HepG2 (cell line): ENCODE measurements at regions not wholly inside any gene's neighbourhood (a gene's known extent, or its start where the extent isn't known, plus 50 kb on each side); places are given as distances from the start of the nearest gene placed in this dataset.

Experiments
- ATAC-seq: fragments of 200-7000 bp; cut with Tn5 transposase; 3 replicates; pipeline ENCODE4 v1.9.1; 2020; ENCODE audit warnings: mild to moderate bottlenecking, moderate library complexity
- BruUV-seq: library from RNA; stranded (reverse); fragments of 400-500 nt; replicated peaks from 2 replicates; lab custom pipeline; 2021; lab: Mats Ljungman, UMichigan
- CTCF ChIA-PET: fragments of 300-600 bp; formaldehyde crosslinking; extraction: SDS; loops from one replicate; lab custom pipeline; 2021; ENCODE audit warnings: low total read pairs, inconsistent platforms, low intra/inter-chr PET ratio; lab: Yijun Ruan, JAX
- POLR2A ChIA-PET: fragments of 350-600 bp; sonication (Branson Sonifier 250); formaldehyde crosslinking; loops from one replicate; lab custom pipeline; 2020; ENCODE audit warnings: antibody characterized with exemption, inconsistent platforms; lab: Yijun Ruan, JAX
- DNase-seq: peaks from one replicate; pipeline ENCODE4 v3.0.0-alpha.2; 2015; ENCODE audit warnings: low spot score
- FAIRE-seq: peaks from 3 replicates; lab custom pipeline; 2011; peaks lifted over from hg19 to GRCh38; lab: Jason Lieb, UNC
- H2AFZ ChIP-seq: one replicate; pipeline ENCODE4 v1.6.1; 2011; ENCODE audit warnings: low read length, inconsistent platforms
- H3K27ac ChIP-seq: fragments of 300-600 bp; 3 replicates; pipeline ENCODE4 v1.8.0; 2011; ENCODE audit warnings: mixed run types, mild to moderate bottlenecking, mixed read lengths, low read length, inconsistent platforms; ENCODE audit not compliant: insufficient read depth; ENCODE audit errors: extremely low read length
- H3K27me3 ChIP-seq, 2 experiments: fragments of 200-600 bp in 1 of 2; 2 replicates in 1 of 2; 3 replicates in 1 of 2; pipeline versions ENCODE4 v1.6.0 to v1.8.0; 2011; ENCODE audit warnings: low read length in 2 of 2, mild to moderate bottlenecking in 2 of 2, moderate library complexity in 2 of 2, inconsistent platforms in 1 of 2; ENCODE audit not compliant: insufficient read depth in 2 of 2, control insufficient read depth in 1 of 2
- H3K36me3 ChIP-seq, 2 experiments: fragments of 200-600 bp in 1 of 2; replicated peaks in 1 of 2; 2 replicates in 1 of 2; 3 replicates in 1 of 2; pipeline versions ENCODE4 v1.5.1 to v1.8.0; 2011; ENCODE audit warnings: low read length in 2 of 2, inconsistent platforms in 1 of 2; ENCODE audit not compliant: insufficient read depth in 2 of 2, control insufficient read depth in 1 of 2
- H3K4me1 ChIP-seq: 2 replicates; pipeline ENCODE4 v1.5.1; 2012; ENCODE audit warnings: low read length, inconsistent platforms; ENCODE audit not compliant: insufficient read depth
- H3K4me2 ChIP-seq: 2 replicates; pipeline ENCODE4 v1.6.0; 2011; ENCODE audit warnings: low read depth, low read length, inconsistent platforms
- H3K4me3 ChIP-seq, 3 experiments: fragments of 200-600 bp in 1 of 3; sonication (generic), shearing (Covaris generic) in 1 of 3; replicated peaks in 1 of 3; 2 replicates each; pipeline ENCODE4 v1.5.1; 2011 to 2016; ENCODE audit warnings: low read length in 3 of 3, inconsistent platforms in 2 of 3, low read depth in 2 of 3, mild to moderate bottlenecking in 2 of 3, control low read depth in 1 of 3, mixed read lengths in 1 of 3; ENCODE audit not compliant: insufficient read depth in 1 of 3
- H3K79me2 ChIP-seq: one replicate; pipeline ENCODE4 v1.6.1; 2011; ENCODE audit warnings: low read length, inconsistent platforms; ENCODE audit not compliant: insufficient read depth
- H3K9ac ChIP-seq: 2 replicates; pipeline ENCODE4 v1.6.0; 2011; ENCODE audit warnings: mild to moderate bottlenecking, low read depth, low read length, inconsistent platforms; ENCODE audit not compliant: insufficient read depth
- H3K9me3 ChIP-seq: 2 replicates; pipeline ENCODE4 v1.5.1; 2012; ENCODE audit warnings: mild to moderate bottlenecking, low read length
- H4K20me1 ChIP-seq: 2 replicates; pipeline ENCODE4 v1.6.0; 2011; ENCODE audit warnings: inconsistent platforms, mild to moderate bottlenecking, low read length, moderate library complexity; ENCODE audit not compliant: insufficient read depth
- CHD4 ChIP-seq: fragments of 200-600 bp; sonication (generic); IDR thresholded peaks from 2 replicates; pipeline ENCODE4 v1.7.0; 2017; ENCODE audit warnings: mild to moderate bottlenecking, low read length, borderline replicate concordance
- FOXC1 ChIP-seq: sonication (generic); formaldehyde crosslinking; IDR thresholded peaks from 2 replicates; pipeline ENCODE4 v1.8.0; 2022; ENCODE audit warnings: mild to moderate bottlenecking, missing genetic modification reagents, borderline replicate concordance
- HMG20B ChIP-seq: conservative IDR thresholded peaks from 2 replicates; pipeline ENCODE4 v1.6.1; 2016; ENCODE audit warnings: missing genetic modification reagents, missing compliant biosample characterization
- HNRNPUL1 ChIP-seq: fragments of 200-400 bp; formaldehyde crosslinking; IDR thresholded peaks from 2 replicates; pipeline ENCODE4 v1.6.1; 2017; ENCODE audit warnings: low read depth, mild to moderate bottlenecking, low read length, moderate library complexity
- ONECUT2 ChIP-seq: sonication (generic); formaldehyde crosslinking; IDR thresholded peaks from 2 replicates; pipeline ENCODE4 v1.4.0; 2020; ENCODE audit warnings: missing genetic modification reagents
- SP140L ChIP-seq: sonication (generic); formaldehyde crosslinking; IDR thresholded peaks from 2 replicates; pipeline ENCODE4 v1.4.0; 2020; ENCODE audit warnings: missing genetic modification reagents, borderline replicate concordance
- ZFY ChIP-seq: sonication (generic); formaldehyde crosslinking; IDR thresholded peaks from 2 replicates; pipeline ENCODE4 v1.4.0; 2020; ENCODE audit warnings: missing genetic modification reagents
- ZNF136 ChIP-seq: sonication (generic); formaldehyde crosslinking; IDR thresholded peaks from 2 replicates; pipeline ENCODE4 v1.8.1; 2022; ENCODE audit warnings: low read depth, mild to moderate bottlenecking, moderate library complexity, missing genetic modification reagents
- ZNF451 ChIP-seq: sonication (generic); formaldehyde crosslinking; IDR thresholded peaks from 2 replicates; pipeline ENCODE4 v1.5.0; 2020; ENCODE audit warnings: mild to moderate bottlenecking, missing genetic modification reagents
- ZNF546 ChIP-seq: sonication (generic); formaldehyde crosslinking; conservative IDR thresholded peaks from 2 replicates; pipeline ENCODE4 v1.8.1; 2023; ENCODE audit warnings: mild to moderate bottlenecking, missing genetic modification reagents
- ZNF556 ChIP-seq: sonication (generic); formaldehyde crosslinking; IDR thresholded peaks from 2 replicates; pipeline ENCODE4 v1.4.0; 2020; ENCODE audit warnings: mild to moderate bottlenecking, missing genetic modification reagents, borderline replicate concordance
- ZNF607 ChIP-seq: sonication (generic); formaldehyde crosslinking; IDR thresholded peaks from 2 replicates; pipeline ENCODE4 v1.5.1; 2020; ENCODE audit warnings: missing genetic modification reagents, mild to moderate bottlenecking, borderline replicate concordance
- WGBS: methylation state at CpG from one replicate; pipeline ENCODE4 v1.1.6; 2017; ENCODE audit warnings: low lambda C conversion rate; 5-methylcytosine and 5-hydroxymethylcytosine counted together
- in situ Hi-C: cut with HindIII; loops from 2 replicates; pipeline ENCODE4 v1.10.0; 2017; ENCODE audit warnings: low pct_unique_long_range_greater_than_20kb; ENCODE audit not compliant: extremely low pct_ligation_motif_present
- intact Hi-C: fragments of 100-400 bp; cut with micrococcal nuclease; formaldehyde crosslinking; loops from one replicate; pipeline ENCODE4 v1.10.0; 2022; ENCODE audit not compliant: unreplicated experiment
- TF ChIP-seq, protein P1 (sequence below): sonication (generic); formaldehyde crosslinking; IDR thresholded peaks from 2 replicates; pipeline ENCODE4 v1.5.0; 2020; ENCODE audit warnings: mild to moderate bottlenecking, missing genetic modification reagents
- TF ChIP-seq, protein P2 (sequence below): sonication (generic); formaldehyde crosslinking; IDR thresholded peaks from 2 replicates; pipeline ENCODE4 v1.4.0; 2020; ENCODE audit warnings: mild to moderate bottlenecking, missing genetic modification reagents
- TF ChIP-seq, protein P3 (sequence below): sonication (generic); formaldehyde crosslinking; IDR thresholded peaks from 2 replicates; pipeline ENCODE4 v1.5.0; 2020; ENCODE audit warnings: missing genetic modification reagents, mild to moderate bottlenecking, borderline replicate concordance
- TF ChIP-seq, protein P4 (sequence below): sonication (generic); formaldehyde crosslinking; IDR thresholded peaks from 2 replicates; pipeline ENCODE4 v1.4.0; 2020; ENCODE audit warnings: missing genetic modification reagents
- TF ChIP-seq, protein P5 (sequence below): sonication (generic); formaldehyde crosslinking; IDR thresholded peaks from 2 replicates; pipeline ENCODE4 v1.5.1; 2020; ENCODE audit warnings: mild to moderate bottlenecking, missing genetic modification reagents, moderate library complexity

DNA sequence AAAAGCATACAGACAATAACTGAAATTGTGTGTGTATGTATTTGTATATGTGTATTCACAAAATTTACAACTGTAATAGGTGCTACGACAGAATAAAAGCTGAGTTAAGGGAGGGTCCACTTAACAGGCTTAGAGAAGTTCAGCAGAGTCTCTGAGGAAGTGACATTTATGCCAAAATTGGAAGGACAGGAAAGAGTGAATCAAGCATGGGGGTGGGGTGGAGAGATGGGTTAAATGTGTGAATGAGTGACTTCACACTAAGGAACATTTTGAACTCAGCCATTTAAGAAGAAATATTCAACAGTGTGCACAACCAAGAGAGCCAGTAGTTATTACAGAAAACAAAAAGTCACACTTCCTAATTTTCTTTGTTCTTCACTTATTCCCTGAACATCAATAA lies 53.8 kb upstream of the RGS1 start:
- Histone ChIP-seq H3K9ac (no peak overlapping the region), H3K9me3 (no peaks in the 10 kb centered on the region), H3K79me2 (no peaks in the 10 kb centered on the region), H3K36me3 (no peaks in the 10 kb centered on the region), H3K4me2 (no peak overlapping the region), H3K27me3 (no peaks in the 10 kb centered on the region), H2AFZ (no peak overlapping the region), H3K4me1 (no peaks in the 10 kb centered on the region), H3K4me3 (no peak overlapping the region), H3K27ac (no peak overlapping the region), H4K20me1 (no peaks in the 10 kb centered on the region)
- BruUV-seq = no TSS peak
- ATAC-seq = no peak
- no peak for DNase-seq
- FAIRE-seq = no peak
- intact Hi-C loops = no loop called here
- CTCF ChIA-PET = no interaction called here
- POLR2A ChIA-PET = no interaction called here
- WGBS = 6% methylated on average over 1 of the region's 1 CpG
- in situ Hi-C loops = no loop called here
- no peak for TF ChIP-seq ZNF136 (CRISPR knock-in tag)
- TF ChIP-seq SP140L = no peak
- TF ChIP-seq, protein P1, sequence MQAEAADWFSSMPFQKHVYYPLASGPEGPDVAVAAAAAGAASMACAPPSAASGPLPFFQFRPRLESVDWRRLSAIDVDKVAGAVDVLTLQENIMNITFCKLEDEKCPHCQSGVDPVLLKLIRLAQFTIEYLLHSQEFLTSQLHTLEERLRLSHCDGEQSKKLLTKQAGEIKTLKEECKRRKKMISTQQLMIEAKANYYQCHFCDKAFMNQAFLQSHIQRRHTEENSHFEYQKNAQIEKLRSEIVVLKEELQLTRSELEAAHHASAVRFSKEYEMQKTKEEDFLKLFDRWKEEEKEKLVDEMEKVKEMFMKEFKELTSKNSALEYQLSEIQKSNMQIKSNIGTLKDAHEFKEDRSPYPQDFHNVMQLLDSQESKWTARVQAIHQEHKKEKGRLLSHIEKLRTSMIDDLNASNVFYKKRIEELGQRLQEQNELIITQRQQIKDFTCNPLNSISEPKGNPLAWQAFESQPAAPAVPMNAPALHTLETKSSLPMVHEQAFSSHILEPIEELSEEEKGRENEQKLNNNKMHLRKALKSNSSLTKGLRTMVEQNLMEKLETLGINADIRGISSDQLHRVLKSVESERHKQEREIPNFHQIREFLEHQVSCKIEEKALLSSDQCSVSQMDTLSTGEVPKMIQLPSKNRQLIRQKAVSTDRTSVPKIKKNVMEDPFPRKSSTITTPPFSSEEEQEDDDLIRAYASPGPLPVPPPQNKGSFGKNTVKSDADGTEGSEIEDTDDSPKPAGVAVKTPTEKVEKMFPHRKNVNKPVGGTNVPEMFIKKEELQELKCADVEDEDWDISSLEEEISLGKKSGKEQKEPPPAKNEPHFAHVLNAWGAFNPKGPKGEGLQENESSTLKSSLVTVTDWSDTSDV (CRISPR knock-in tag) = no peak
- TF ChIP-seq ZNF556 = no peak
- no peak for TF ChIP-seq HNRNPUL1
- no peak for TF ChIP-seq CHD4
- no peak for TF ChIP-seq ZNF546 (CRISPR knock-in tag)
- TF ChIP-seq, protein P2, sequence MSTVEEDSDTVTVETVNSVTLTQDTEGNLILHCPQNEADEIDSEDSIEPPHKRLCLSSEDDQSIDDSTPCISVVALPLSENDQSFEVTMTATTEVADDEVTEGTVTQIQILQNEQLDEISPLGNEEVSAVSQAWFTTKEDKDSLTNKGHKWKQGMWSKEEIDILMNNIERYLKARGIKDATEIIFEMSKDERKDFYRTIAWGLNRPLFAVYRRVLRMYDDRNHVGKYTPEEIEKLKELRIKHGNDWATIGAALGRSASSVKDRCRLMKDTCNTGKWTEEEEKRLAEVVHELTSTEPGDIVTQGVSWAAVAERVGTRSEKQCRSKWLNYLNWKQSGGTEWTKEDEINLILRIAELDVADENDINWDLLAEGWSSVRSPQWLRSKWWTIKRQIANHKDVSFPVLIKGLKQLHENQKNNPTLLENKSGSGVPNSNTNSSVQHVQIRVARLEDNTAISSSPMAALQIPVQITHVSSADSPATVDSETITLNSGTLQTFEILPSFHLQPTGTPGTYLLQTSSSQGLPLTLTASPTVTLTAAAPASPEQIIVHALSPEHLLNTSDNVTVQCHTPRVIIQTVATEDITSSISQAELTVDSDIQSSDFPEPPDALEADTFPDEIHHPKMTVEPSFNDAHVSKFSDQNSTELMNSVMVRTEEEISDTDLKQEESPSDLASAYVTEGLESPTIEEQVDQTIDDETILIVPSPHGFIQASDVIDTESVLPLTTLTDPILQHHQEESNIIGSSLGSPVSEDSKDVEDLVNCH (CRISPR knock-in tag) = no peak
- no peak for TF ChIP-seq ONECUT2
- no peak for TF ChIP-seq ZNF607 (CRISPR knock-in tag)
- no peak for TF ChIP-seq ZFY (CRISPR knock-in tag)
- no peak for TF ChIP-seq ZNF451 (CRISPR knock-in tag)
- TF ChIP-seq FOXC1 = no peak
- TF ChIP-seq, protein P3, sequence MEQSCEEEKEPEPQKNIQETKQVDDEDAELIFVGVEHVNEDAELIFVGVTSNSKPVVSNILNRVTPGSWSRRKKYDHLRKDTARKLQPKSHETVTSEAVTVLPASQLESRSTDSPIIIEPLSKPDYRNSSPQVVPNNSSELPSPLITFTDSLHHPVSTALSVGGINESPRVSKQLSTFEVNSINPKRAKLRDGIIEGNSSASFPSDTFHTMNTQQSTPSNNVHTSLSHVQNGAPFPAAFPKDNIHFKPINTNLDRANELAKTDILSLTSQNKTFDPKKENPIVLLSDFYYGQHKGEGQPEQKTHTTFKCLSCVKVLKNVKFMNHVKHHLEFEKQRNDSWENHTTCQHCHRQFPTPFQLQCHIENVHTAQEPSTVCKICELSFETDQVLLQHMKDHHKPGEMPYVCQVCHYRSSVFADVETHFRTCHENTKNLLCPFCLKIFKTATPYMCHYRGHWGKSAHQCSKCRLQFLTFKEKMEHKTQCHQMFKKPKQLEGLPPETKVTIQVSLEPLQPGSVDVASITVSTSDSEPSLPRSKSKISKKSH (CRISPR knock-in tag) = no peak
- TF ChIP-seq, protein P4, sequence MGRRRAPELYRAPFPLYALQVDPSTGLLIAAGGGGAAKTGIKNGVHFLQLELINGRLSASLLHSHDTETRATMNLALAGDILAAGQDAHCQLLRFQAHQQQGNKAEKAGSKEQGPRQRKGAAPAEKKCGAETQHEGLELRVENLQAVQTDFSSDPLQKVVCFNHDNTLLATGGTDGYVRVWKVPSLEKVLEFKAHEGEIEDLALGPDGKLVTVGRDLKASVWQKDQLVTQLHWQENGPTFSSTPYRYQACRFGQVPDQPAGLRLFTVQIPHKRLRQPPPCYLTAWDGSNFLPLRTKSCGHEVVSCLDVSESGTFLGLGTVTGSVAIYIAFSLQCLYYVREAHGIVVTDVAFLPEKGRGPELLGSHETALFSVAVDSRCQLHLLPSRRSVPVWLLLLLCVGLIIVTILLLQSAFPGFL (CRISPR knock-in tag) = no peak
- TF ChIP-seq HMG20B (CRISPR knock-in tag) = no peak
- TF ChIP-seq, protein P5, sequence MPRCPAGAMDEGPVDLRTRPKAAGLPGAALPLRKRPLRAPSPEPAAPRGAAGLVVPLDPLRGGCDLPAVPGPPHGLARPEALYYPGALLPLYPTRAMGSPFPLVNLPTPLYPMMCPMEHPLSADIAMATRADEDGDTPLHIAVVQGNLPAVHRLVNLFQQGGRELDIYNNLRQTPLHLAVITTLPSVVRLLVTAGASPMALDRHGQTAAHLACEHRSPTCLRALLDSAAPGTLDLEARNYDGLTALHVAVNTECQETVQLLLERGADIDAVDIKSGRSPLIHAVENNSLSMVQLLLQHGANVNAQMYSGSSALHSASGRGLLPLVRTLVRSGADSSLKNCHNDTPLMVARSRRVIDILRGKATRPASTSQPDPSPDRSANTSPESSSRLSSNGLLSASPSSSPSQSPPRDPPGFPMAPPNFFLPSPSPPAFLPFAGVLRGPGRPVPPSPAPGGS (CRISPR knock-in tag) = no peak
